ENCODE measurements at regions not wholly inside any gene's neighbourhood (a gene's known extent, or its start where the extent isn't known, plus 50 kb on each side); places are given as distances from the start of the nearest gene placed in this dataset.
"Not testable (repeated sequence)": the region's sequence is repeated elsewhere in the genome, so short reads cannot be mapped to it uniquely, and the experiment has no call there.

DNA sequence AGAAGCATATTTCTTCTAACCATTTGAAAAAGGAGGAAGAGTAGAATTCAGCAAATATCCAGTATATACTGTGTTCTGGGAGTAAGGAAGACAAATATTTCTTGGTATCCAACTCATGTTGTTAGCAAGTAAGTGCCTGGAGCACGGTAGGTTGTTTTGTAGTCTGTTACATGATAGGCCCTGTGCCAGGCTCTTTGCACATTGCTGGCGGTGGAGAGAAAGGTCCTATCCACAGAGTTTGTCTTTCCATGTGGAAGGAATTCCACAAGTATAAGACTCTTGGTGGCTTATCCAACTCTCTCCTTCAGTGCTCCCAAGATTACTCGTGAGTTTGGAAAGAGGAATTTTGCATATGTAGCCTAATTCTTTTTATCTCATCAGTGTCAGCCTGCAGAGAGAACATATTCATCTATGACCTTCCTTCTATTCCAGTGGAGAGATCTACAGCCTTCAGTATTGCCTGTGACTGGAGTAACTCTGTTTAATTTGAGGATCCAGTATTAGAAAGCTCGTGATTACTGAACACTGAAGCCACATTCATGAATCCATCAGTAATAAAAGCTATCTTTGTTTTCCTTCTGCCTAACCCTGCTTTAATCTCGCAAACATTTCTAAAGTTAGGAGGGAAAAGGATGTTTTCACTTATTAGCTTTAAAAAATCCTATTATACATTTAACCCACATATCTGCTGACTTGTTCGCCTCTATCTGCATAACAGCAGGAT, 183.9 kb upstream of the CSNK1A1L start:
- Mint-ChIP-seq H3K27me3 (ENCODE audit: low read depth in 2 of 2) (no peaks in the 10 kb centered on the region), H3K9me3 (peaks cover 14 to 15% of the 10 kb centered on the region in 2 donors), H3K4me1 (no peaks in the 10 kb centered on the region), H3K27ac (no peak overlapping the region), H3K4me3 (no peak overlapping the region), H3K36me3 (no peaks in the 10 kb centered on the region)
- DNase-seq: no peak
- ATAC-seq: no peak
- Histone ChIP-seq H3K27ac (ENCODE audit: low read length) (no peak overlapping the region), H3K4me3 (ENCODE audit: low read length) (no peak overlapping the region), H3K36me3 (ENCODE audit: control insufficient read depth, insufficient read depth, low read length) (no peaks in the 10 kb centered on the region), H3K27me3 (ENCODE audit: control insufficient read depth, insufficient read depth, low read length) (no peaks in the 10 kb centered on the region), H3K4me1 (ENCODE audit: control insufficient read depth, insufficient read depth, low read length) (no peaks in the 10 kb centered on the region), H3K9me3 (ENCODE audit: control insufficient read depth, insufficient read depth, low read length) (no peaks in the 10 kb centered on the region)
- no peak for TF ChIP-seq CTCF (IDR thresholded peaks at IDR 0.05)
- intact Hi-C loops (cut with micrococcal nuclease): no loop called here
- 97% methylated on average over 3 of the region's 6 CpGs for WGBS (ENCODE audit: insufficient coverage)

DNA sequence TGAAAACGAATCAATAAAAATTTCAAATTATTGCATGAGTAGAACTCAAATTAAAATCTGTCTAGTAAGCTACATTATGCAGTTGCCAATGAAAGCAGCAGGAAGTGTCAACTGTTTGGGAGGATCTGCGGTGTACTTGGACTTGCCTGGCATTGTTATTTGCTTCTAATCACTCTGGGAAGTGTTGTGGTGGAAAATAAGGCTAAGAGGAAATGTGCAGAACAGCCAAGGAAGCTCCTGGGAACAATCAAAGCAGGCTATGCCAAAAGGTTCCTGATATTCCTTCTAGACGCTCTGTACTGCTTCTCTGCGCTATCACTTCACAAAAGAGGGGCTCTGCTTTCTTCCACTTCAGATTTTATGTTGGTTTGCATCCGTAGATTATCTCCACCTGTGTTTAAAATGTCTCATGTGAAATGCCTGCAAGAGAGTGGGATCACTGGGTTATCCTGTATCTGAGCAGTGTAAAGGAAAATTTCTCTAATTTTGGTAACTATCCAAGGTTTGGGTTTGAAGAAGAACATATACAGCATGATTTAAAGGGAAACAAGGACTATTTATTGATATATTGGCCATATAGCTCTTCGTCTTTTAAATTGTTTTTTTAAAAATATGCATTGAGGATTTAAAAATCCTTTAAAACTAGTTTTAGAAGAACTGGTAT, 182.7 kb upstream of the CSNK1A1L start:
- H3K27me3 ChIP-seq (ENCODE audit: control insufficient read depth, insufficient read depth, low read length): no peaks in the 10 kb centered on the region
- H3K36me3 ChIP-seq (ENCODE audit: control insufficient read depth, insufficient read depth, low read length): no peaks in the 10 kb centered on the region
- Mint-ChIP-seq H3K4me1 (no peaks in the 10 kb centered on the region), H3K9me3 (peaks cover 15 to 22% of the 10 kb centered on the region in 2 donors), H3K27ac (no peak overlapping the region), H3K36me3 (no peaks in the 10 kb centered on the region), H3K4me3 (no peak overlapping the region), H3K27me3 (ENCODE audit: low read depth in 2 of 2) (no peaks in the 10 kb centered on the region)
- intact Hi-C loops (cut with micrococcal nuclease): no loop called here
- no peak overlapping the region for H3K4me3 ChIP-seq (ENCODE audit: low read length)
- H3K4me1 ChIP-seq (ENCODE audit: control insufficient read depth, insufficient read depth, low read length): no peaks in the 10 kb centered on the region
- H3K27ac ChIP-seq (ENCODE audit: low read length): no peak overlapping the region
- no peak for ATAC-seq
- TF ChIP-seq CTCF (IDR thresholded peaks at IDR 0.05): no peak
- no peak for DNase-seq
- no peaks in the 10 kb centered on the region for H3K9me3 ChIP-seq (ENCODE audit: control insufficient read depth, insufficient read depth, low read length)
- 76% methylated on average over 5 of the region's 6 CpGs for WGBS (ENCODE audit: insufficient coverage)

DNA sequence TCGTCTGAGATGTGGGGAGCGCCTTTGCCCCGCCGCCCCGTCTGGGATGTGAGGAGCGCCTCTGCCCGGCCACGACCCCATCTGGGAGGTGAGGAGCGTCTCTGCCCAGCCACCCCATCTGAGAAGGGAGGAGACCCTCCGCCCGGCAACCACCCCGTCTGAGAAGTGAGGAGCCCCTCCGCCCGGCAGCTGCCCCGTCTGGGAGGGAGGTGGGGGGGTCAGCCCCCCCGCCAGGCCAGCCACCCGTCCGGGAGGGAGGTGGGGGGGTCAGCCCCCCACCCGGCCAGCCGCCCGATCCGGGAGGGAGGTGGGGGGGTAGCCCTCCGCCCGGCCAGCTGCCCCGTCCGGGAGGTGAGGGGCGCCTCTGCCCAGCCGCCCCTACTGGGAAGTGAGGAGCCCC, 174.8 kb upstream of the CSNK1A1L start:
- H3K36me3 ChIP-seq (ENCODE audit: control insufficient read depth, insufficient read depth, low read length); ATAC-seq; DNase-seq; H3K27ac Mint-ChIP-seq; H3K27me3 Mint-ChIP-seq (ENCODE audit: low read depth in 2 of 2); H3K27me3 ChIP-seq (ENCODE audit: control insufficient read depth, insufficient read depth, low read length); H3K9me3 ChIP-seq (ENCODE audit: control insufficient read depth, insufficient read depth, low read length); H3K4me1 ChIP-seq (ENCODE audit: control insufficient read depth, insufficient read depth, low read length); H3K4me3 ChIP-seq (ENCODE audit: low read length); H3K4me1 Mint-ChIP-seq; H3K4me3 Mint-ChIP-seq; H3K27ac ChIP-seq (ENCODE audit: low read length); intact Hi-C loops (cut with micrococcal nuclease): not testable (repeated sequence)
- Mint-ChIP-seq H3K36me3 (peaks cover 12% of the 10 kb centered on the region), H3K9me3 (peaks cover 8 to 20% of the 10 kb centered on the region in 2 donors)
- 90% methylated on average over 16 of the region's 28 CpGs for WGBS (ENCODE audit: insufficient coverage)

- no peak for ATAC-seq
- intact Hi-C loops (cut with micrococcal nuclease): no loop called here
- Histone ChIP-seq H3K4me1 (ENCODE audit: control insufficient read depth, insufficient read depth, low read length) (no peaks in the 10 kb centered on the region), H3K27me3 (ENCODE audit: control insufficient read depth, insufficient read depth, low read length) (no peaks in the 10 kb centered on the region), H3K27ac (ENCODE audit: low read length) (no peak overlapping the region), H3K9me3 (ENCODE audit: control insufficient read depth, insufficient read depth, low read length) (no peaks in the 10 kb centered on the region), H3K4me3 (ENCODE audit: low read length) (no peak overlapping the region), H3K36me3 (ENCODE audit: control insufficient read depth, insufficient read depth, low read length) (no peaks in the 10 kb centered on the region)
- no peaks in the 10 kb centered on the region for H3K27me3 Mint-ChIP-seq (ENCODE audit: low read depth in 2 of 2)
- no peak for DNase-seq
- H3K9me3 Mint-ChIP-seq: peaks cover 7 to 16% of the 10 kb centered on the region in 2 donors
- peaks cover 18% of the 10 kb centered on the region for H3K36me3 Mint-ChIP-seq
- 47% methylated on average over 2 of the region's 3 CpGs for WGBS (ENCODE audit: insufficient coverage)
- H3K27ac Mint-ChIP-seq: no peak overlapping the region
- H3K4me1 Mint-ChIP-seq: no peaks in the 10 kb centered on the region
- TF ChIP-seq CTCF (IDR thresholded peaks at IDR 0.05): no peak
- no peak overlapping the region for H3K4me3 Mint-ChIP-seq
Measured at GRCh38 chr13:37277435-37278144, 172.1 kb upstream of the CSNK1A1L start.
